GM12878 (cell line): ENCODE measurements at regions not wholly inside any gene's neighbourhood (a gene's known extent, or its start where the extent isn't known, plus 50 kb on each side); places are given as distances from the start of the nearest gene placed in this dataset.

Experiments
- ATAC-seq: fragments of 200-7000 bp; cut with Tn5 transposase; 3 replicates; pipeline ENCODE4 v1.9.1; 2020; ENCODE audit warnings: mild to moderate bottlenecking, moderate library complexity
- BruUV-seq: library from RNA; stranded (reverse); fragments of 400-500 nt; replicated peaks from 2 replicates; lab custom pipeline; 2021; lab: Mats Ljungman, UMichigan
- CTCF ChIA-PET: fragments of 300-600 bp; sonication (Branson Sonifier 250); formaldehyde crosslinking; extraction: SDS; loops from one replicate; lab custom pipeline; 2021; ENCODE audit warnings: inconsistent platforms; lab: Yijun Ruan, JAX
- POLR2A ChIA-PET: fragments of 350-600 bp; formaldehyde crosslinking; extraction: SDS; loops from one replicate; lab custom pipeline; 2021; ENCODE audit warnings: inconsistent platforms; lab: Charles Lee
- RAD21 ChIA-PET: fragments of 300-600 bp; sonication (Branson Sonifier 250); formaldehyde crosslinking; loops from one replicate; lab custom pipeline; 2023; ENCODE audit warnings: antibody characterized with exemption; ENCODE audit not compliant: unreplicated experiment; lab: Charles Lee
- SMC1A ChIA-PET: fragments of 300-600 bp; sonication (Branson Sonifier 250); formaldehyde crosslinking; loops from one replicate; lab custom pipeline; 2023; ENCODE audit not compliant: unreplicated experiment, uncharacterized antibody; lab: Charles Lee
- DNase-seq: peaks from one replicate; pipeline ENCODE4 v3.0.0-alpha.2; 2011; ENCODE audit warnings: low read depth, low spot score
- FAIRE-seq: peaks from 3 replicates; lab custom pipeline; 2011; peaks lifted over from hg19 to GRCh38; lab: Jason Lieb, UNC
- H2AFZ ChIP-seq: 2 replicates; pipeline ENCODE4 v1.6.0; 2011; ENCODE audit warnings: low read depth, low read length, control low read depth; ENCODE audit not compliant: control insufficient read depth
- H3K27ac ChIP-seq: 2 replicates; pipeline ENCODE4 v1.5.1; 2011; ENCODE audit warnings: control low read depth; ENCODE audit not compliant: control insufficient read depth, insufficient read depth
- H3K27me3 ChIP-seq, 2 experiments: replicated peaks in 1 of 2; 2 replicates each; pipeline versions ENCODE4 v1.6.0 to v1.6.1; 2011; ENCODE audit warnings: low read length in 1 of 2; ENCODE audit not compliant: control insufficient read depth in 2 of 2, insufficient read depth in 2 of 2
- H3K36me3 ChIP-seq, 2 experiments: 2 replicates each; pipeline ENCODE4 v1.5.1; 2011; ENCODE audit warnings: low read length in 1 of 2; ENCODE audit not compliant: control insufficient read depth in 2 of 2, insufficient read depth in 2 of 2
- H3K4me1 ChIP-seq: 2 replicates; pipeline ENCODE4 v1.6.1; 2011; ENCODE audit warnings: mild to moderate bottlenecking, low read length, moderate library complexity, mixed read lengths; ENCODE audit not compliant: control insufficient read depth, insufficient read depth
- H3K4me2 ChIP-seq: 2 replicates; pipeline ENCODE4 v1.6.0; 2011; ENCODE audit warnings: control low read depth; ENCODE audit not compliant: control insufficient read depth, insufficient read depth
- H3K4me3 ChIP-seq: fragments of 200-600 bp; sonication (generic); 2 replicates; pipeline ENCODE4 v1.5.1; 2016
- H3K79me2 ChIP-seq: 2 replicates; pipeline ENCODE4 v1.6.0; 2011; ENCODE audit warnings: low read length; ENCODE audit not compliant: control insufficient read depth, insufficient read depth
- H3K9ac ChIP-seq: 2 replicates; pipeline ENCODE4 v1.8.0; 2011; ENCODE audit warnings: low read length, control low read depth, mixed read lengths; ENCODE audit not compliant: control insufficient read depth, insufficient read depth
- H3K9me3 ChIP-seq: replicated peaks from 3 replicates; pipeline ENCODE4 v1.5.1; 2011; ENCODE audit warnings: mild to moderate bottlenecking, low read length; ENCODE audit not compliant: control insufficient read depth, insufficient read depth
- H4K20me1 ChIP-seq: 2 replicates; pipeline ENCODE4 v1.6.0; 2011; ENCODE audit not compliant: control insufficient read depth, insufficient read depth
- ATF7 ChIP-seq: fragments of 450-650 bp; IDR thresholded peaks from 2 replicates; pipeline ENCODE4 v1.6.1; 2016; ENCODE audit warnings: low read depth, mild to moderate bottlenecking
- HDGF ChIP-seq: fragments of 450-650 bp; IDR thresholded peaks from 2 replicates; pipeline ENCODE4 v1.6.1; 2016; ENCODE audit warnings: antibody characterized with exemption
- MTA2 ChIP-seq: fragments of 450-650 bp; IDR thresholded peaks from 2 replicates; pipeline ENCODE4 v1.6.1; 2016; ENCODE audit warnings: low read depth, mild to moderate bottlenecking, moderate library complexity
- MYC ChIP-seq: IDR thresholded peaks from 2 replicates; pipeline ENCODE4 v1.6.1; 2011; ENCODE audit warnings: mild to moderate bottlenecking, low read length, moderate library complexity, inconsistent platforms; ENCODE audit not compliant: insufficient read depth, insufficient replicate concordance, insufficient read length, severe bottlenecking
- NBN ChIP-seq: fragments of 450-650 bp; IDR thresholded peaks from 2 replicates; pipeline ENCODE4 v1.6.1; 2016
- RAD21 ChIP-seq: IDR thresholded peaks from 2 replicates; pipeline ENCODE4 v1.6.1; 2011; ENCODE audit warnings: mild to moderate bottlenecking, low read depth, low read length, moderate library complexity; ENCODE audit not compliant: insufficient read depth
- RAD51 ChIP-seq: fragments of 450-650 bp; IDR thresholded peaks from 2 replicates; pipeline ENCODE4 v1.6.1; 2016; ENCODE audit warnings: moderate library complexity, mild to moderate bottlenecking, inconsistent platforms
- RFX5 ChIP-seq: IDR thresholded peaks from 2 replicates; pipeline ENCODE4 v1.6.1; 2011; ENCODE audit warnings: low read depth, low read length, improper control_type of control experiment
- SMC3 ChIP-seq: IDR thresholded peaks from 2 replicates; pipeline ENCODE4 v1.6.1; 2011; ENCODE audit warnings: low read length, improper control_type of control experiment, borderline replicate concordance
- TCF7 ChIP-seq: IDR thresholded peaks from 2 replicates; pipeline ENCODE4 v1.6.1; 2014; ENCODE audit warnings: antibody characterized with exemption, borderline replicate concordance
- ZSCAN29 ChIP-seq: fragments of 450-650 bp; IDR thresholded peaks from 2 replicates; pipeline ENCODE4 v1.6.1; 2017; ENCODE audit warnings: mild to moderate bottlenecking, moderate library complexity
- whole genome bisulfite sequencing: methylation state at CpG from one replicate; pipeline ENCODE4 v1.1.6; 2016; ENCODE audit warnings: low lambda C conversion rate; ENCODE audit not compliant: insufficient replicate concordance, insufficient coverage; ENCODE audit errors: missing lambda C conversion rate; 5-methylcytosine and 5-hydroxymethylcytosine counted together
- in situ Hi-C: fragments of 300-500 bp; cut with MboI; formaldehyde crosslinking; loops from 9 replicates; pipeline ENCODE4 v1.14.3; 2018; ENCODE audit warnings: mixed read lengths
- intact Hi-C: fragments of 100-400 bp; cut with micrococcal nuclease; formaldehyde crosslinking; loops from one replicate; pipeline ENCODE4 v1.14.2; 2022; ENCODE audit not compliant: unreplicated experiment
- TF ChIP-seq, protein P1 (sequence below), 3 experiments: IDR thresholded peaks in 2 of 3; conservative IDR thresholded peaks in 1 of 3; 2 replicates each; pipeline ENCODE4 v1.5.1; 2011; ENCODE audit warnings: low read depth in 3 of 3, low read length in 3 of 3, mild to moderate bottlenecking in 3 of 3, control low read depth in 2 of 3, moderate library complexity in 2 of 3, inconsistent platforms in 1 of 3, mixed read lengths in 1 of 3; ENCODE audit not compliant: control insufficient read depth in 2 of 3, insufficient read depth in 1 of 3; ENCODE audit errors: extremely low read depth in 1 of 3
- TF ChIP-seq, protein P2 (sequence below): fragments of 450-650 bp; IDR thresholded peaks from 2 replicates; pipeline ENCODE4 v1.6.1; 2016; ENCODE audit warnings: mild to moderate bottlenecking

DNA sequence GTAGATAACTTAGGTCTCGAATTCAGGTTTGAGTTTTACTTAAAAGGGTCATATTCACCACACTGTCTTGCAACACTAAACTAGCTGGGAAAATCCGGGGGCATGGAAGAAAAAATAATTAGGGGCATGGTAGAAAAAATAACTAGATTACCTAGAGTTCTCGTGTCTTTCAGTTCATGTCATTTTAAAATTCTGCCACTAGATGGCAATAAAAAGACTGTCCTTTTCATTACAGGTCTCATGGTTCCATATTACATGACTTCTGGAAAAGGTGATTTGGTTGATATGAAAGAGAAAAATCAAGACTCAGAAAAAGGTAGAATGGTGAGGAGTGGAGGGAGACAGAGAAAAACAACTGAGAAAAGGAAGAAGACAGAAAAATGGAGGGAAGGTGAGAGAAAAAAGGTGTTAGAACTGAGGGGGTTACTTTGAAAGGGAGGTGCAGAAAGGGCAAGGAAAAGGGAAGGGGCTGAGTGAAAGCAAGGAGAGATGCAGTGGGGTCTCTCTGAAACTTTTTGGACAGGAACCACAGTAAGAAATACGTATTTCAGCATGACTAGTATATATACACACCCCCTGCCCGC is 299.0 kb downstream of the KLF12 start:
- Histone ChIP-seq H3K9me3 (no peaks in the 10 kb centered on the region), H3K4me3 (no peak overlapping the region), H2AFZ (no peak overlapping the region), H4K20me1 (no peaks in the 10 kb centered on the region), H3K27me3 (no peaks in the 10 kb centered on the region), H3K27ac (no peak overlapping the region), H3K4me1 (no peaks in the 10 kb centered on the region), H3K36me3 (no peaks in the 10 kb centered on the region)
- intact Hi-C loops = loop anchor here (1.0 to 5.0 kb wide), 3 partner anchors 300 to 1382 kb away; no protein-coding TSS in a partner anchor
- peak; percentile 30 for DNase-seq
- in situ Hi-C loops = loop anchor here (5.0 to 10.0 kb wide), 2 partner anchors 452 to 1390 kb away; no protein-coding TSS in a partner anchor
- ChIA-PET CTCF (interaction anchor here (0.6 to 6.0 kb wide), 24 partner anchors 9 to 1423 kb away, joined by 3 to 102 read pairs (median 3); no protein-coding TSS in a partner anchor), RAD21 (interaction anchor here (0.7 to 2.9 kb wide), 17 partner anchors 13 to 1384 kb away, joined by 3 to 41 read pairs (median 4); no protein-coding TSS in a partner anchor)
- BruUV-seq = no TSS peak
- WGBS = 10% methylated on average over 5 of the region's 5 CpGs
- TF ChIP-seq SMC3 (peak; percentile 68), TCF7 (no peak), RAD51 (no peak), ZSCAN29 (no peak), MTA2 (no peak), MYC (no peak), ATF7 (no peak; the same call in 1 of the 2 replicates), RFX5 (no peak), NBN (peak; percentile 40; the same call in 1 of the 2 replicates), HDGF (peak; percentile 70; the same call in 1 of the 2 replicates), RAD21 (peak; percentile 74)
- TF ChIP-seq, protein P1, sequence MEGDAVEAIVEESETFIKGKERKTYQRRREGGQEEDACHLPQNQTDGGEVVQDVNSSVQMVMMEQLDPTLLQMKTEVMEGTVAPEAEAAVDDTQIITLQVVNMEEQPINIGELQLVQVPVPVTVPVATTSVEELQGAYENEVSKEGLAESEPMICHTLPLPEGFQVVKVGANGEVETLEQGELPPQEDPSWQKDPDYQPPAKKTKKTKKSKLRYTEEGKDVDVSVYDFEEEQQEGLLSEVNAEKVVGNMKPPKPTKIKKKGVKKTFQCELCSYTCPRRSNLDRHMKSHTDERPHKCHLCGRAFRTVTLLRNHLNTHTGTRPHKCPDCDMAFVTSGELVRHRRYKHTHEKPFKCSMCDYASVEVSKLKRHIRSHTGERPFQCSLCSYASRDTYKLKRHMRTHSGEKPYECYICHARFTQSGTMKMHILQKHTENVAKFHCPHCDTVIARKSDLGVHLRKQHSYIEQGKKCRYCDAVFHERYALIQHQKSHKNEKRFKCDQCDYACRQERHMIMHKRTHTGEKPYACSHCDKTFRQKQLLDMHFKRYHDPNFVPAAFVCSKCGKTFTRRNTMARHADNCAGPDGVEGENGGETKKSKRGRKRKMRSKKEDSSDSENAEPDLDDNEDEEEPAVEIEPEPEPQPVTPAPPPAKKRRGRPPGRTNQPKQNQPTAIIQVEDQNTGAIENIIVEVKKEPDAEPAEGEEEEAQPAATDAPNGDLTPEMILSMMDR (IDR thresholded peaks at IDR 0.05 in 2 of 3, conservative IDR thresholded peaks at IDR 0.05 in 1 of 3; ENCODE audit: control insufficient read depth in 2 of 3, extremely low read depth in 1 of 3, insufficient read depth in 1 of 3, low read depth in 3 of 3, low read length in 3 of 3) = peak; percentile 55 to 58 (median 55); a peak in 5 of 6 replicates
- TF ChIP-seq, protein P2, sequence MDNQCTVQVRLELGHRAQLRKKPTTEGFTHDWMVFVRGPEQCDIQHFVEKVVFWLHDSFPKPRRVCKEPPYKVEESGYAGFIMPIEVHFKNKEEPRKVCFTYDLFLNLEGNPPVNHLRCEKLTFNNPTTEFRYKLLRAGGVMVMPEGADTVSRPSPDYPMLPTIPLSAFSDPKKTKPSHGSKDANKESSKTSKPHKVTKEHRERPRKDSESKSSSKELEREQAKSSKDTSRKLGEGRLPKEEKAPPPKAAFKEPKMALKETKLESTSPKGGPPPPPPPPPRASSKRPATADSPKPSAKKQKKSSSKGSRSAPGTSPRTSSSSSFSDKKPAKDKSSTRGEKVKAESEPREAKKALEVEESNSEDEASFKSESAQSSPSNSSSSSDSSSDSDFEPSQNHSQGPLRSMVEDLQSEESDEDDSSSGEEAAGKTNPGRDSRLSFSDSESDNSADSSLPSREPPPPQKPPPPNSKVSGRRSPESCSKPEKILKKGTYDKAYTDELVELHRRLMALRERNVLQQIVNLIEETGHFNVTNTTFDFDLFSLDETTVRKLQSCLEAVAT = 0 out of 2 replicates have a peak, but pooled peaks have one; percentile 33
- TF ChIP-seq, all 136 proteins: peak for 6
- no peak overlapping the region for H3K9ac ChIP-seq
- SMC1A ChIA-PET = interaction anchor here (0.7 to 4.2 kb wide), 17 partner anchors 13 to 453 kb away, joined by 3 to 52 read pairs (median 4); no protein-coding TSS in a partner anchor
- H3K79me2 ChIP-seq = no peaks in the 10 kb centered on the region
- no peak overlapping the region for H3K4me2 ChIP-seq
- POLR2A ChIA-PET = no interaction called here
- FAIRE-seq (peak; percentile 90), ATAC-seq (peak; percentile 82)
